ENCODE measurements at regions not wholly inside any gene's neighbourhood (a gene's known extent, or its start where the extent isn't known, plus 50 kb on each side); places are given as distances from the start of the nearest gene placed in this dataset.

- no peak for TF ChIP-seq ZC3H10 (CRISPR knock-in tag; IDR thresholded peaks at IDR 0.05)
- TF ChIP-seq ZFP3 (CRISPR knock-in tag; IDR thresholded peaks at IDR 0.05) = no peak
- TF ChIP-seq CSDC2 (CRISPR knock-in tag; IDR thresholded peaks at IDR 0.05) = no peak
- TF ChIP-seq TSHZ2 (CRISPR knock-in tag; IDR thresholded peaks at IDR 0.05) = no peak
- TF ChIP-seq GLIS3 (CRISPR knock-in tag; IDR thresholded peaks at IDR 0.05) = no peak
- no peak for TF ChIP-seq ZNF565 (CRISPR knock-in tag; conservative IDR thresholded peaks at IDR 0.05; ENCODE audit: low read depth)
- no peak for TF ChIP-seq CSRNP3 (CRISPR knock-in tag; IDR thresholded peaks at IDR 0.05)
- no peak for TF ChIP-seq ZFP30 (CRISPR knock-in tag; IDR thresholded peaks at IDR 0.05)
- no peak for TF ChIP-seq PATZ1 (CRISPR knock-in tag; IDR thresholded peaks at IDR 0.05; ENCODE audit: borderline replicate concordance)
- no peak for TF ChIP-seq ARNTL (CRISPR knock-in tag; IDR thresholded peaks at IDR 0.05; ENCODE audit: borderline replicate concordance, low read depth)
- TF ChIP-seq ISL1 (CRISPR knock-in tag; IDR thresholded peaks at IDR 0.05) = no peak
- TF ChIP-seq SNAI2 (CRISPR knock-in tag; IDR thresholded peaks at IDR 0.05) = no peak
- TF ChIP-seq OSR1 (CRISPR knock-in tag; IDR thresholded peaks at IDR 0.05) = no peak
- TF ChIP-seq PPARA (CRISPR knock-in tag; IDR thresholded peaks at IDR 0.05; ENCODE audit: borderline replicate concordance) = no peak
Observed at GRCh38 chr4:33060674-33061542, 2340.7 kb downstream of the PCDH7 start.

All from SK-N-SH treated with all-trans-retinoic acid at 6 μM for 48 hours (cell line).